ENCODE measurements at regions not wholly inside any gene's neighbourhood (a gene's known extent, or its start where the extent isn't known, plus 50 kb on each side); places are given as distances from the start of the nearest gene placed in this dataset.
"Not testable (repeated sequence)": the region's sequence is repeated elsewhere in the genome, so short reads cannot be mapped to it uniquely, and the experiment has no call there.

DNA sequence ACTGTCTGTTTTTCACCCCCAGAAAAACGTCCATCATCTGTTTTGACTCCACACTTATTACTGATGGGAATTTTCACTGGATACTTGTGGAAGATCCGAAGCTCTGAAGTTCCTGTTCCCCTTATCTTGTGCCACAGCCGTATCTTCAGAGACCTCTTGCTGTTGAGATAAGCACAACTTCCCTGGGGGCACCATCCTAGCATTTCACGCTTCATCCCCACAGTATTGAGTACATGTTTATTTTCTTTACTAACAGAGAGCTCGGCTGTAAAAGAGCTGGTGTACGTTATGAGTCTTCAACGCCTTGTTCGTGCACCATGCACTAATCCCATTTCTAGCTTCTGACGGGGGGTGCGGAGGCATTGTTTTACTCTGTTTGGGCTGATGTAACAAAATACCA is 813.6 kb upstream of the EEF2KMT start:
- TF ChIP-seq, protein P1, sequence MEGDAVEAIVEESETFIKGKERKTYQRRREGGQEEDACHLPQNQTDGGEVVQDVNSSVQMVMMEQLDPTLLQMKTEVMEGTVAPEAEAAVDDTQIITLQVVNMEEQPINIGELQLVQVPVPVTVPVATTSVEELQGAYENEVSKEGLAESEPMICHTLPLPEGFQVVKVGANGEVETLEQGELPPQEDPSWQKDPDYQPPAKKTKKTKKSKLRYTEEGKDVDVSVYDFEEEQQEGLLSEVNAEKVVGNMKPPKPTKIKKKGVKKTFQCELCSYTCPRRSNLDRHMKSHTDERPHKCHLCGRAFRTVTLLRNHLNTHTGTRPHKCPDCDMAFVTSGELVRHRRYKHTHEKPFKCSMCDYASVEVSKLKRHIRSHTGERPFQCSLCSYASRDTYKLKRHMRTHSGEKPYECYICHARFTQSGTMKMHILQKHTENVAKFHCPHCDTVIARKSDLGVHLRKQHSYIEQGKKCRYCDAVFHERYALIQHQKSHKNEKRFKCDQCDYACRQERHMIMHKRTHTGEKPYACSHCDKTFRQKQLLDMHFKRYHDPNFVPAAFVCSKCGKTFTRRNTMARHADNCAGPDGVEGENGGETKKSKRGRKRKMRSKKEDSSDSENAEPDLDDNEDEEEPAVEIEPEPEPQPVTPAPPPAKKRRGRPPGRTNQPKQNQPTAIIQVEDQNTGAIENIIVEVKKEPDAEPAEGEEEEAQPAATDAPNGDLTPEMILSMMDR (IDR thresholded peaks at IDR 0.05), result no peak
- no peaks in the 10 kb centered on the region for H3K27me3 ChIP-seq (replicated peaks; ENCODE audit: insufficient read depth)
- H3K9me3 ChIP-seq, result no peaks in the 10 kb centered on the region
- no peak overlapping the region for H3K27ac ChIP-seq
- H3K4me1 ChIP-seq (ENCODE audit: control insufficient read depth in 1 of 2, low read depth in 2 of 2), result no peaks in the 10 kb centered on the region
- no peaks in the 10 kb centered on the region for H3K36me3 ChIP-seq
- DNase-seq (ENCODE audit: low spot score), result no peak
- H3K4me3 ChIP-seq, result no peak overlapping the region
- ATAC-seq (ENCODE audit: insufficient number of reproducible peaks, low FRiP score, low read depth), result no peak

DNA sequence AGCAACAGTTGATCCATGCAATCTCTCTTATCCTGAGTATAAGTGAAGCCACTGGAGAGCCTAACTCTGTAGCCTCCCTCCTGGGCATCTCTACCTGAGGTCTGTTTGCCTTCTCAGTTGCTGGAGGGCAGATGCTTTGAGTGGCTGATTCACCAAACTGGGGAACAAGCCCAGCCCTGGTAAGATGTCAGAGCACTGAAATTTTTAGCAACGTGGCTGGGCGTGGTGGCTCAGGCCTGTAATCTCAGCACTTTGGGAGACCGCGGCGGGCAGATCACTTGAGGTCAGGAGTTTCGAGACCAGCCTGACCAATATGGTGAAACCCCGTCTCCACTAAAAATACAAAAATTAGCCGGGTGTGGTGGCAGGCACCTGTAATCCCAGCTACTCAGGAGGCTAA is 812.0 kb upstream of the EEF2KMT start:
- H3K9me3 ChIP-seq; H3K36me3 ChIP-seq; ATAC-seq (ENCODE audit: insufficient number of reproducible peaks, low FRiP score, low read depth); H3K4me1 ChIP-seq (ENCODE audit: control insufficient read depth in 1 of 2, low read depth in 2 of 2); H3K27ac ChIP-seq; H3K27me3 ChIP-seq (replicated peaks; ENCODE audit: insufficient read depth); DNase-seq (ENCODE audit: low spot score); H3K4me3 ChIP-seq: not testable (repeated sequence)

DNA sequence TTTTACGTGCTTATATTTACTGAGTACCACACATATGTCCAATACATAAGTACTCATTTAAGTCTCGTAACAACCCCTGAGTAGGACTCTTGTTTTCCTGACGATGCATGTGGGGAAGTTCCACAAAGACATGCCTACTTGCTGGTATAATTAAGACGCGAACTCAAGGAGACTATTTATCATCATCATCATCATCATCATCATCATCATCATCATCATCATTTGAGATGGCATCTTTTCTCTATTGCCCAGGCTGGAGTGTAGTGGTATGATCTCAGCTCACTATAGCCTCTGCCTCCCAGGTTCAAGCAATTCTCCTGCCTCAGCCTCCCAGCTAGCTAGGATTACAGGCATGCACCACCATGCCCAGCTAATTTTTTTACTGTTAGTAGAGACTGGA is 809.9 kb upstream of the EEF2KMT start:
- no peak for ATAC-seq (ENCODE audit: insufficient number of reproducible peaks, low FRiP score, low read depth)

DNA sequence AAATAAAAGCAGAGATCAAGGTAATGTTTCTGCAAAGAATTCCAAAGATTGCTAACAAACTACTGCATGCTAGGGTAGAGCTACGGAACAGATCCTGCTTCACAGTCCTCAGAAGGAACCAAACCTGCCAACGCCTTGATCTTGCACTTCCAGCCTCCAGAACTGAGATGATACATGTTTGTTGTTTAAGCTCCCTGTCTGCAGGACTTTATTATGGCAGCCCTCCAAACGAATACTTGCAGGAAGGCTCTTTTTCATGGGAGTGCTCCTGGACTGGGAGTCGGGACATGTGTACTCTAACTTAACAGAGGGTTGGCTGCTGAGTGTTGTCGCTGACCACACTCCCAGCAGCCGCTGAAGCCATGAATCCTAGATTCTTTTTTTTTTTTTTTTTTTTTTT is 808.8 kb upstream of the EEF2KMT start:
- Histone ChIP-seq H3K27ac (no peak overlapping the region), H3K4me1 (ENCODE audit: control insufficient read depth in 1 of 2, low read depth in 2 of 2) (no peaks in the 10 kb centered on the region), H3K4me3 (no peak overlapping the region), H3K27me3 (replicated peaks; ENCODE audit: insufficient read depth) (no peaks in the 10 kb centered on the region), H3K36me3 (no peaks in the 10 kb centered on the region), H3K9me3 (no peaks in the 10 kb centered on the region)
- TF ChIP-seq, protein P1 (IDR thresholded peaks at IDR 0.05), result no peak
- DNase-seq (ENCODE audit: low spot score) (no peak), ATAC-seq (ENCODE audit: insufficient number of reproducible peaks, low FRiP score, low read depth) (no peak)

More for the DNA sequence above, 809.9 kb upstream of the EEF2KMT start:
- no peaks in the 10 kb centered on the region for H3K9me3 ChIP-seq
- no peak for DNase-seq (ENCODE audit: low spot score)
- no peak overlapping the region for H3K27ac ChIP-seq
- H3K4me3 ChIP-seq, result no peak overlapping the region
- TF ChIP-seq, protein P1 (IDR thresholded peaks at IDR 0.05), result no peak
- no peaks in the 10 kb centered on the region for H3K4me1 ChIP-seq (ENCODE audit: control insufficient read depth in 1 of 2, low read depth in 2 of 2)
- H3K36me3 ChIP-seq, result no peaks in the 10 kb centered on the region
- no peaks in the 10 kb centered on the region for H3K27me3 ChIP-seq (replicated peaks; ENCODE audit: insufficient read depth)

DNA sequence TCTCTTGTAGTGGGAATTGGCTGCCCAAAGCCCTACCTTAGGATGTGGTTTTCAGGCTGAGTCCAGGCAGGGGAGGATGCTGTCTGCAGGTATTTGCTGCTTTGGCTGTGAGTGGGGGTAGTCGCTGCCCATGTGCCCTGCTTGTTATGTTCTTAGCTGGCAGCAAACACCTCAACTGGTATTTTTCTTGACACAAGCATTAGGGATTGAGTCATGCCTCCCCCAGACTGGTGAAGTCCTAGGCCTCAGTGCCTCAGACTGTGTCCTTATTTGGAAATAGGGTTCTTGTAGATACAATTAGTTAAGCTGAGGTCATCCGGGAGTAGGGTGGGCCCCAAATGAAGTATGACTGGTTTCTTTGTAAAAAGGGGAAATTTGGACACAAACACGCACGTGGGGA is 808.3 kb upstream of the EEF2KMT start:
- ATAC-seq (ENCODE audit: insufficient number of reproducible peaks, low FRiP score, low read depth), result no peak
- TF ChIP-seq, protein P1 (IDR thresholded peaks at IDR 0.05), result no peak
- no peak overlapping the region for H3K4me3 ChIP-seq
- no peaks in the 10 kb centered on the region for H3K4me1 ChIP-seq (ENCODE audit: control insufficient read depth in 1 of 2, low read depth in 2 of 2)
- no peaks in the 10 kb centered on the region for H3K9me3 ChIP-seq
- H3K27me3 ChIP-seq (replicated peaks; ENCODE audit: insufficient read depth), result no peaks in the 10 kb centered on the region
- DNase-seq (ENCODE audit: low spot score), result no peak
- no peak overlapping the region for H3K27ac ChIP-seq
- H3K36me3 ChIP-seq, result no peaks in the 10 kb centered on the region

DNA sequence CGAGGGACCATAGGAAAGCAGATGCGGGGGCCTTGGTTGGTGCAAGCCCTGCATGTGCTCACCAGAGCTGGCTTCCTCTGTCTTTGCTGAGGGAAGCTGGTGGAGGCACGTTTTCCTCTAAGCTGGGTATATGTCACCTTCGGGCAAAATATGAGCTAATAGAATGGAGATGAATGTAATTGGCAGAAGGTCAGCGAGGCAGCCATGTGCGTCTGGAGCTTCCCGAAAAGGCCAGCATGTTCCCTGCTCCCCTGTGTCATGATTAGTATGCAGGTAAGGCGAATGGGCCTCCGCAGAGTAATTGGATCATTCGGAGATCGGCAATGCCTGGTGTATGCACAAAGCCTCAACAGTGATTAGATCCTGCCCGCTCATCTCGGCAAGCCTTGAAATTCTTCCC is 806.2 kb upstream of the EEF2KMT start:
- ATAC-seq (ENCODE audit: insufficient number of reproducible peaks, low FRiP score, low read depth) (no peak), DNase-seq (ENCODE audit: low spot score) (no peak)
- TF ChIP-seq, protein P1 (IDR thresholded peaks at IDR 0.05), result no peak
- Histone ChIP-seq H3K4me1 (ENCODE audit: control insufficient read depth in 1 of 2, low read depth in 2 of 2) (no peaks in the 10 kb centered on the region), H3K27ac (no peak overlapping the region), H3K36me3 (no peaks in the 10 kb centered on the region), H3K4me3 (no peak overlapping the region), H3K27me3 (replicated peaks; ENCODE audit: insufficient read depth) (no peaks in the 10 kb centered on the region), H3K9me3 (no peaks in the 10 kb centered on the region)

All from thoracic aorta (tissue), 2 donors.